WERI-Rb-1 (cell line): ENCODE measurements at regions not wholly inside any gene's neighbourhood (a gene's known extent, or its start where the extent isn't known, plus 50 kb on each side); places are given as distances from the start of the nearest gene placed in this dataset.

Experiments
- DNase-seq: peaks from one replicate; pipeline ENCODE4 v3.0.0-alpha.2; 2020
- H3K27ac ChIP-seq: fragments of 250-450 bp; sonication (Bioruptor Pico); 2 replicates; pipeline ENCODE4 v1.5.1; 2020; ENCODE audit warnings: mild to moderate bottlenecking, moderate library complexity
- H3K27me3 ChIP-seq: fragments of 250-450 bp; sonication (Bioruptor Pico); 2 replicates; pipeline ENCODE4 v1.5.1; 2021; ENCODE audit warnings: mild to moderate bottlenecking, low read depth, moderate library complexity; ENCODE audit not compliant: insufficient read depth, severe bottlenecking
- H3K36me3 ChIP-seq: fragments of 250-450 bp; sonication (Bioruptor Pico); 2 replicates; pipeline ENCODE4 v1.5.1; 2020; ENCODE audit warnings: mild to moderate bottlenecking, moderate library complexity
- H3K4me3 ChIP-seq: 2 replicates; pipeline ENCODE4 v1.5.1; 2011; ENCODE audit warnings: low read depth, mild to moderate bottlenecking, control low read depth, low read length
- H3K9me3 ChIP-seq: fragments of 250-450 bp; sonication (Bioruptor Pico); 2 replicates; pipeline ENCODE4 v1.5.1; 2021; ENCODE audit warnings: mild to moderate bottlenecking, moderate library complexity; ENCODE audit not compliant: severe bottlenecking
- TF ChIP-seq, protein P1 (sequence below): IDR thresholded peaks from 2 replicates; pipeline ENCODE4 v1.5.1; 2011; ENCODE audit warnings: low read depth, mild to moderate bottlenecking, control low read depth, inconsistent platforms, low read length

DNA sequence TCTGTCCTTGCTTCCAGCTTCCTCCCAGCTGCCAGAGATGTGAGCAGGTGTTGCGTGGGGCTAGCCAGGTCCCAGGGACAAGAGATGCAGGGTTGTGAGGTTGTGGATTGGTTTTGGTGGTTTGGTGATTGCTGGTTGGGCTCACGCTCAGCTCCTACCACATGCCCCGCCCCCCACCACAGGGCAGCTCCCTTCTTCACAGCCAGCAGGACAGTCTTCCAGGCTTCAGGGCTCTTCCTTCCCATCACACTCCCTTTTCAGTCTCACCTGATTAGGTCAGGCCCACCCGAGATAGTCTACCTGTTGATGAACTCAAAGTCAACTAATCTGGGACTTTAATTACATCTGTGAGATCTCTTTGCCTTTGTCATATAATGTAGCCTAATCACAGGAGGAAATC is 52.0 kb upstream of the GLI2 start:
- TF ChIP-seq, protein P1, sequence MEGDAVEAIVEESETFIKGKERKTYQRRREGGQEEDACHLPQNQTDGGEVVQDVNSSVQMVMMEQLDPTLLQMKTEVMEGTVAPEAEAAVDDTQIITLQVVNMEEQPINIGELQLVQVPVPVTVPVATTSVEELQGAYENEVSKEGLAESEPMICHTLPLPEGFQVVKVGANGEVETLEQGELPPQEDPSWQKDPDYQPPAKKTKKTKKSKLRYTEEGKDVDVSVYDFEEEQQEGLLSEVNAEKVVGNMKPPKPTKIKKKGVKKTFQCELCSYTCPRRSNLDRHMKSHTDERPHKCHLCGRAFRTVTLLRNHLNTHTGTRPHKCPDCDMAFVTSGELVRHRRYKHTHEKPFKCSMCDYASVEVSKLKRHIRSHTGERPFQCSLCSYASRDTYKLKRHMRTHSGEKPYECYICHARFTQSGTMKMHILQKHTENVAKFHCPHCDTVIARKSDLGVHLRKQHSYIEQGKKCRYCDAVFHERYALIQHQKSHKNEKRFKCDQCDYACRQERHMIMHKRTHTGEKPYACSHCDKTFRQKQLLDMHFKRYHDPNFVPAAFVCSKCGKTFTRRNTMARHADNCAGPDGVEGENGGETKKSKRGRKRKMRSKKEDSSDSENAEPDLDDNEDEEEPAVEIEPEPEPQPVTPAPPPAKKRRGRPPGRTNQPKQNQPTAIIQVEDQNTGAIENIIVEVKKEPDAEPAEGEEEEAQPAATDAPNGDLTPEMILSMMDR: no peak
- H3K27ac ChIP-seq: no peak overlapping the region
- DNase-seq: no peak
- H3K9me3 ChIP-seq: no peaks in the 10 kb centered on the region
- H3K4me3 ChIP-seq: no peak overlapping the region
- no peaks in the 10 kb centered on the region for H3K27me3 ChIP-seq
- no peaks in the 10 kb centered on the region for H3K36me3 ChIP-seq

DNA sequence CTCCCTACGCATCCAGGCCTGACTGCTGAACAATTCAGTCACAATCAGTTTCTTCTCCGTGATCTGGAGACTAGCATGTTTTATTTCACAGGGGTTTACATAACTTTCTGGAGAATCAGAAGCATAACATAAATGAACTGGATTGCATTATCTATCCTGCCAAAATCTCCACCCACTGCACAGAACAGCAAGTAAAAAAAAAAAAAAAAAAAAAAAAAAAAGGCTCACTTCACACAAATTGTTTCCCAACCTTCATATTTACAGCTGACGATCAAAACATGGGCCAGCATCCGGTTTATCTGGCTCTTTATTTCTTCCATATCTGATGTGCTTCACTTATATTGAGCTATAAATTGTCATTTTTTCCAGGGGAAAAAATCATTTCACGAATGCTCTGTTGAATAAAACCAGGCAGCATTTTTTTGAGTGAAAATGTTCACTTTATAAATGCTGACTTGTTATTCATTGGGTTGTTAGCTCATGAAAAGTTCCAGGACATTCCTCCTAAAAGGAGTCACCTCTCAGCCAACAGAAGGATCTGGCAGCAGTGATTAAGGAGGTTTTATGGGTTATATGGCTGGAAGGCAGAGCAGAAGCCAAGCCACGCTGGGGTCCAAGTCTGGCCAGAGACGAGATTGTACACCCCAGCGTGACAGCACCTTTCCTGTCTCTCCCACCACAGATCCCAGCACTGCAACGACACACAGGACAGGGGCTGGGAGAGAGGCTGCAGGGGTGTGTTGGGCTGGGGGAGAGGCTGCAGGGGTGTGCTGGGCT is 51.2 kb upstream of the GLI2 start:
- H3K9me3 ChIP-seq: no peaks in the 10 kb centered on the region
- no peak overlapping the region for H3K4me3 ChIP-seq
- no peaks in the 10 kb centered on the region for H3K36me3 ChIP-seq
- H3K27me3 ChIP-seq: no peaks in the 10 kb centered on the region
- no peak for DNase-seq
- TF ChIP-seq, protein P1: no peak
- no peak overlapping the region for H3K27ac ChIP-seq

DNA sequence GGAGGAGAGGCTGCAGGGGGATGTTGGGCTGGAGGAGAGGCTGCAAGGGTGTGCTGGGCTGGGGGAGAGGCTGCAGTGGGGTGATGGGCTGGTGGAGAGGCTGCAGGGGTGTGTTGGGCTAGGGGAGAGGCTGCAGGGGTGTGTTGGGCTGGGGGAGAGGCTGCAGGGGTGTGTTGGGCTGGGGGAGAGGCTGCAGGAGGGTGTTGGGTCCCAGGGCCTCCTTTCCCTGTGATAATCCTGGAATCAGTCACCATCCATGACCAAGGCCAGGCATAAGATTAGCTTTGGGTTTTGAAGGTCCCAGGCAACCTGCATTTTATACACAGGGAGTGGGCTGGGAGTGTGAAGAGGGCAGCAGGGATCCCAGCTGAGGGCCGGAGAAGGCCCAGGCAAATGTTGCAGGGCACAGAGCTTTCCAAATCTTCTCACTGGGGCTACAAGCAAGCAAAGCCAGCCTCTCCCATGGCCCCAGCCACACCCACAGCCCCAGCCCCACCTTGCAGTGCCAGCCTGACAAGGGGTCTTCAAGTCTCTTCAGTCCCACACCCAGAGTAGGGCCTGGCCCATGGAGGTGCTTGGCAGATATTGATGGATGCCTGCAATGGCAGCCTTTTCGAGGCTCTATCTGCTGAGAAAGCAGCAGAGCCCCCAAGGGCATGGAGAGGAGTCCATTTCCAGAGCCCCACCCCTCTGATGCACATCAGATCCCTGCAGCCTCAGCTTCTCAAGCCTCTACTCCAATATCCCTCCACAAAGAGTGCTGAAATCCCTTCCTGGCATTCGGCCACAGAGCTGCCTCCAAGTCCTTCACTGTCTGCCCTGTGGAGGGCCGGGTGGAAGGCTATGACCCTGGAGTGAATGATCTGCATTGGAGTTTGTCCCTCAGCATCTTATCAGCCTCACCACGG is 50.3 kb upstream of the GLI2 start:
- no peaks in the 10 kb centered on the region for H3K36me3 ChIP-seq
- no peak overlapping the region for H3K4me3 ChIP-seq
- DNase-seq: no peak
- TF ChIP-seq, protein P1: no peak
- H3K27ac ChIP-seq: no peak overlapping the region
- H3K9me3 ChIP-seq: no peaks in the 10 kb centered on the region
- no peaks in the 10 kb centered on the region for H3K27me3 ChIP-seq
